ENCODE measurements at regions not wholly inside any gene's neighbourhood (a gene's known extent, or its start where the extent isn't known, plus 50 kb on each side); places are given as distances from the start of the nearest gene placed in this dataset.

DNA sequence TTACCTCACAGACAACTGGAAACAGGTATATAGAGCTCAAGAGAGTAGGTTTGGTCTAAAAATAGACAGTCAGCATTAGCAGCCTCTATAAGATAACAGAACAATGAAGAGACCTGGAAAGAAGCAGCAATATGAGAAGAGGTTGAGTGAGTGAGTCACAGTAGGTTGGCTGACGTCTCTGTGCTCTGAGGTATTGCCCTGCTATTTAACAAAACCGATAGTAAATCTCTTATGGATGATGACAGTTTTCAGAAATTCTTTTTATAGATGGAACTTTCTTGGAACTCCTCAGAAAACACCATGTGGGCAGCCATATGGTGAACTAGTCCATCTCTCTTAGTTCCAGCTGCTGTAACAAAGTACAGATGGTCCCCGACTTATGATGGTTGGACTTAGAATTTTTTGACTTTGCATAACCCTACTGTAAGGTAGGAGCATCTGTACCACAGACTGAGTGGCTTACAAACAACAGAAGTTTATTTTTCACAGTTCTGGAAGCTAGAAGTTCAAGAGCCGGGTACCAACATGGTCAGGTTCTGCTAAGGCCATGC lies 123.5 kb downstream of the MBD2 start:
- Histone ChIP-seq H3K4me3 (ENCODE audit: low read depth, low read length) (no peak overlapping the region), H3K36me3 (no peaks in the 10 kb centered on the region), H3K27me3 (no peaks in the 10 kb centered on the region), H3K9me3 (no peaks in the 10 kb centered on the region), H3K4me1 (no peaks in the 10 kb centered on the region)
- TF ChIP-seq, protein P1, sequence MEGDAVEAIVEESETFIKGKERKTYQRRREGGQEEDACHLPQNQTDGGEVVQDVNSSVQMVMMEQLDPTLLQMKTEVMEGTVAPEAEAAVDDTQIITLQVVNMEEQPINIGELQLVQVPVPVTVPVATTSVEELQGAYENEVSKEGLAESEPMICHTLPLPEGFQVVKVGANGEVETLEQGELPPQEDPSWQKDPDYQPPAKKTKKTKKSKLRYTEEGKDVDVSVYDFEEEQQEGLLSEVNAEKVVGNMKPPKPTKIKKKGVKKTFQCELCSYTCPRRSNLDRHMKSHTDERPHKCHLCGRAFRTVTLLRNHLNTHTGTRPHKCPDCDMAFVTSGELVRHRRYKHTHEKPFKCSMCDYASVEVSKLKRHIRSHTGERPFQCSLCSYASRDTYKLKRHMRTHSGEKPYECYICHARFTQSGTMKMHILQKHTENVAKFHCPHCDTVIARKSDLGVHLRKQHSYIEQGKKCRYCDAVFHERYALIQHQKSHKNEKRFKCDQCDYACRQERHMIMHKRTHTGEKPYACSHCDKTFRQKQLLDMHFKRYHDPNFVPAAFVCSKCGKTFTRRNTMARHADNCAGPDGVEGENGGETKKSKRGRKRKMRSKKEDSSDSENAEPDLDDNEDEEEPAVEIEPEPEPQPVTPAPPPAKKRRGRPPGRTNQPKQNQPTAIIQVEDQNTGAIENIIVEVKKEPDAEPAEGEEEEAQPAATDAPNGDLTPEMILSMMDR (IDR thresholded peaks at IDR 0.05; ENCODE audit: low read depth, low read length): no peak
- DNase-seq: no peak

- DNase-seq: no peak
Observed at GRCh38 chr18:54100466-54100865, 124.0 kb downstream of the MBD2 start.

DNA sequence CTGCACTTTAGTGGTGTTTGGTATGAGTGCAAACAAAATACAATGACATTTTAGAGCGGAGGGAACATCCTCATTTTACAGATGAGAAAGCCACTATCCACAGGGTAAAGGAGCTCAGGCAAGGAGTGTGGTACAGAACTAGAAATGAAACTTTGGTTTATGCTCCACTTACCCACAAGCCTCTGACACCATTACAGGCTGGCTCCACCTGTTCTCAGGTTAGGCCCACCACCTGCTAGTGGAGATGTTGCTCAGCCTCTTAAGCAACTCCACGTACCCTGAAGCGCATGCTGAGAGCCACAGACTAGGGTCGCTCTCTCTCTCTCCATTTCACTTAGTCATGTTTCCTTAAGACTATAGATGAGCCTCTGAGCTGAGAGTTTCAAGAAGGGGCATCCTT lies 130.0 kb downstream of the MBD2 start:
- no peaks in the 10 kb centered on the region for H3K27me3 ChIP-seq
- no peaks in the 10 kb centered on the region for H3K36me3 ChIP-seq
- no peaks in the 10 kb centered on the region for H3K9me3 ChIP-seq
- H3K4me1 ChIP-seq: no peaks in the 10 kb centered on the region
- H3K4me3 ChIP-seq (ENCODE audit: low read depth, low read length): no peak overlapping the region
- TF ChIP-seq, protein P1 (IDR thresholded peaks at IDR 0.05; ENCODE audit: low read depth, low read length): no peak
- DNase-seq: no peak

More at GRCh38 chr18:54100466-54100865, 124.0 kb downstream of the MBD2 start:
- TF ChIP-seq, protein P1 (IDR thresholded peaks at IDR 0.05; ENCODE audit: low read depth, low read length): no peak
- Histone ChIP-seq H3K27me3 (no peaks in the 10 kb centered on the region), H3K9me3 (no peaks in the 10 kb centered on the region), H3K4me1 (no peaks in the 10 kb centered on the region), H3K36me3 (no peaks in the 10 kb centered on the region), H3K4me3 (ENCODE audit: low read depth, low read length) (no peak overlapping the region)

- H3K36me3 ChIP-seq: no peaks in the 10 kb centered on the region
- no peak for DNase-seq
- H3K4me3 ChIP-seq (ENCODE audit: low read depth, low read length): no peak overlapping the region
- H3K9me3 ChIP-seq: no peaks in the 10 kb centered on the region
- TF ChIP-seq, protein P1 (IDR thresholded peaks at IDR 0.05; ENCODE audit: low read depth, low read length): no peak
- no peaks in the 10 kb centered on the region for H3K27me3 ChIP-seq
- no peaks in the 10 kb centered on the region for H3K4me1 ChIP-seq
Observed at GRCh38 chr18:54090856-54091255, 133.6 kb downstream of the MBD2 start.

- Histone ChIP-seq H3K4me3 (ENCODE audit: low read depth, low read length) (no peak overlapping the region), H3K9me3 (no peaks in the 10 kb centered on the region), H3K36me3 (no peaks in the 10 kb centered on the region), H3K27me3 (no peaks in the 10 kb centered on the region), H3K4me1 (no peaks in the 10 kb centered on the region)
- TF ChIP-seq, protein P1 (IDR thresholded peaks at IDR 0.05; ENCODE audit: low read depth, low read length): no peak
- DNase-seq: no peak
Observed at GRCh38 chr18:54089749-54090459, 134.6 kb downstream of the MBD2 start.

DNA sequence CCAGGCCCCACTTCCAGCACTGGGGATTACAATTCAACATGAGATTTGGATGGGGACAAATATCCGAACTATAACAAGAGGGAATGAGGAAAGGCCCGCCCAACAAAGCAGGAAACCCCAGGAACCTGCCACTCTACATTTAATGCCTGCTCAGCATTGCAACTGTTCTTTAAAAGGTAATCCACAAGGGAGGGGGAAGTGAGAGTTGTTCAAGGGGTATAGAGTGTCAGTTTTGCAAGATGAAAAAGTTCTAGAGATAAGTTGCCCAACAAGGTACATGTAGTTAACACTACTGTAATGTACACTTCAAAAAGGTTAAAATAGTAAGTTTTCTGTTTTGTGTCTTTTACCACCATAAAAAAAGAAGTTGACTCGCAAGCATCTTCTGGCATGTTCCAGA lies 137.6 kb downstream of the MBD2 start:
- H3K9me3 ChIP-seq: no peaks in the 10 kb centered on the region
- no peaks in the 10 kb centered on the region for H3K36me3 ChIP-seq
- H3K27me3 ChIP-seq: no peaks in the 10 kb centered on the region
- no peaks in the 10 kb centered on the region for H3K4me1 ChIP-seq
- no peak for DNase-seq
- TF ChIP-seq, protein P1 (IDR thresholded peaks at IDR 0.05; ENCODE audit: low read depth, low read length): no peak
- no peak overlapping the region for H3K4me3 ChIP-seq (ENCODE audit: low read depth, low read length)

Measured in BE2C (cell line).